Panc1 (cell line): ENCODE measurements at regions not wholly inside any gene's neighbourhood (a gene's known extent, or its start where the extent isn't known, plus 50 kb on each side); places are given as distances from the start of the nearest gene placed in this dataset.

Experiments used
- ATAC-seq: fragments of 200-7000 bp; cut with Tn5 transposase; 2 replicates; pipeline ENCODE4 v1.9.1; 2020; ENCODE audit warnings: mild to moderate bottlenecking, moderate library complexity
- BruUV-seq: library from RNA; stranded (reverse); fragments of 400-500 nt; replicated peaks from 2 replicates; lab custom pipeline; 2021; lab: Mats Ljungman, UMichigan
- CTCF ChIA-PET: fragments of 300-600 bp; sonication (Branson Sonifier 250); formaldehyde crosslinking; loops from one replicate; lab custom pipeline; 2022; ENCODE audit warnings: antibody characterized with exemption; lab: Charles Lee
- POLR2A ChIA-PET: fragments of 300-600 bp; sonication (Branson Sonifier 250); formaldehyde crosslinking; loops from one replicate; lab custom pipeline; 2022; ENCODE audit warnings: antibody characterized with exemption; lab: Charles Lee
- DNase-seq: peaks from one replicate; pipeline ENCODE4 v3.0.0-alpha.2; 2010; ENCODE audit warnings: low read depth, low spot score
- H3K27ac ChIP-seq: 2 replicates; pipeline ENCODE4 v1.5.1; 2011; ENCODE audit warnings: mild to moderate bottlenecking, low read length, inconsistent platforms
- H3K27me3 ChIP-seq: fragments of 200-500 bp; sonication (Bioruptor generic); 2 replicates; pipeline ENCODE4 v1.6.0; 2014; ENCODE audit warnings: low read length, inconsistent platforms; ENCODE audit not compliant: control insufficient read depth, insufficient read depth
- H3K36me3 ChIP-seq: fragments of 200-500 bp; sonication (Bioruptor generic); 2 replicates; pipeline ENCODE4 v1.5.1; 2014; ENCODE audit warnings: inconsistent platforms, mild to moderate bottlenecking, low read length, moderate library complexity; ENCODE audit not compliant: control insufficient read depth, insufficient read depth
- H3K4me1 ChIP-seq: 2 replicates; pipeline ENCODE4 v1.5.1; 2011; ENCODE audit warnings: inconsistent platforms, mild to moderate bottlenecking, low read length, moderate library complexity; ENCODE audit not compliant: control insufficient read depth, insufficient read depth
- H3K4me3 ChIP-seq, 2 experiments: 2 replicates each; pipeline ENCODE4 v1.5.1; 2011 to 2012; ENCODE audit warnings: low read depth in 2 of 2, low read length in 2 of 2, mild to moderate bottlenecking in 2 of 2, inconsistent platforms in 1 of 2, moderate library complexity in 1 of 2
- H3K9me3 ChIP-seq: fragments of 200-500 bp; sonication (Bioruptor generic); 2 replicates; pipeline ENCODE4 v1.5.1; 2014; ENCODE audit warnings: low read depth, mild to moderate bottlenecking, inconsistent platforms, low read length, moderate library complexity; ENCODE audit not compliant: control insufficient read depth, insufficient read depth
- POLR2AphosphoS5 ChIP-seq: IDR thresholded peaks from 2 replicates; pipeline ENCODE4 v1.6.1; 2012; ENCODE audit warnings: mild to moderate bottlenecking, low read depth, low read length, moderate library complexity
- SIN3A ChIP-seq: IDR thresholded peaks from 2 replicates; pipeline ENCODE4 v1.6.1; 2012; ENCODE audit warnings: low read depth, mild to moderate bottlenecking, low read length, moderate library complexity, borderline replicate concordance; ENCODE audit not compliant: insufficient read depth
- TCF7L2 ChIP-seq: IDR thresholded peaks from 2 replicates; pipeline ENCODE4 v1.6.1; 2011; ENCODE audit warnings: mild to moderate bottlenecking, low read depth, low read length, inconsistent platforms
- in situ Hi-C: cut with HindIII; loops from 2 replicates; pipeline ENCODE4 v1.10.0; 2016; ENCODE audit warnings: low sequenced_read_pairs, low pct_unique_long_range_greater_than_20kb
- intact Hi-C: fragments of 100-400 bp; cut with micrococcal nuclease; formaldehyde crosslinking; loops from one replicate; pipeline ENCODE4 v1.10.0; 2022; ENCODE audit not compliant: unreplicated experiment
- TF ChIP-seq, protein P1 (sequence below): fragments of 450-650 bp; IDR thresholded peaks from 2 replicates; pipeline ENCODE4 v1.5.1; 2017; ENCODE audit warnings: mild to moderate bottlenecking
- TF ChIP-seq, protein P2 (sequence below), 2 experiments: IDR thresholded peaks; 2 replicates each; pipeline ENCODE4 v1.6.1; 2011 to 2012; ENCODE audit warnings: low read depth in 2 of 2, control low read depth in 1 of 2, low read length in 1 of 2, mild to moderate bottlenecking in 1 of 2, moderate library complexity in 1 of 2; ENCODE audit not compliant: insufficient read depth in 1 of 2

DNA sequence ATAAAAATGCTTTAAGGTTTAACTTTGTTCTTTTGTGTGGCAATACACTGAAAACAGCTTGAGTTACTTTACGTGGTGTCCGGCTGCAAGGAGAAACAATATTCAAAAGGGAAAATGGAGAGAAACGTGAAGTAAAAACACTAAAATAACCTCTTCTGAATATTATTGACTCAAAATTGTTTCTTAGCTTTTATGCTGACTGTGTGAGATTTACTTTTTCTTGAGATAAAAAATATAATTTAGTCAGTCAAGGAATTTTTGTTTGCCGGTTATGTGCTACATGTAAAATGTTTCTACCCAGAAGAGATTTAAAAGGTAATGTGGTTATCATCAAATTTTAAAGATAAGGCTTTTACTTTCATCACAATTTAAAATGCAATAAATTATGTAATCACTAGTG, 200.6 kb upstream of the GPC6 start:
- Histone ChIP-seq H3K4me3 (no peak overlapping the region), H3K4me1 (no peaks in the 10 kb centered on the region), H3K27me3 (no peaks in the 10 kb centered on the region), H3K36me3 (no peaks in the 10 kb centered on the region), H3K9me3 (no peaks in the 10 kb centered on the region), H3K27ac (no peak overlapping the region)
- POLR2A ChIA-PET: no interaction called here
- intact Hi-C loops: no loop called here
- ATAC-seq (no peak), DNase-seq (no peak)
- CTCF ChIA-PET: no interaction called here
- in situ Hi-C loops: no loop called here
- TF ChIP-seq TCF7L2 (no peak), SIN3A (no peak), POLR2AphosphoS5 (no peak)
- TF ChIP-seq, protein P1, sequence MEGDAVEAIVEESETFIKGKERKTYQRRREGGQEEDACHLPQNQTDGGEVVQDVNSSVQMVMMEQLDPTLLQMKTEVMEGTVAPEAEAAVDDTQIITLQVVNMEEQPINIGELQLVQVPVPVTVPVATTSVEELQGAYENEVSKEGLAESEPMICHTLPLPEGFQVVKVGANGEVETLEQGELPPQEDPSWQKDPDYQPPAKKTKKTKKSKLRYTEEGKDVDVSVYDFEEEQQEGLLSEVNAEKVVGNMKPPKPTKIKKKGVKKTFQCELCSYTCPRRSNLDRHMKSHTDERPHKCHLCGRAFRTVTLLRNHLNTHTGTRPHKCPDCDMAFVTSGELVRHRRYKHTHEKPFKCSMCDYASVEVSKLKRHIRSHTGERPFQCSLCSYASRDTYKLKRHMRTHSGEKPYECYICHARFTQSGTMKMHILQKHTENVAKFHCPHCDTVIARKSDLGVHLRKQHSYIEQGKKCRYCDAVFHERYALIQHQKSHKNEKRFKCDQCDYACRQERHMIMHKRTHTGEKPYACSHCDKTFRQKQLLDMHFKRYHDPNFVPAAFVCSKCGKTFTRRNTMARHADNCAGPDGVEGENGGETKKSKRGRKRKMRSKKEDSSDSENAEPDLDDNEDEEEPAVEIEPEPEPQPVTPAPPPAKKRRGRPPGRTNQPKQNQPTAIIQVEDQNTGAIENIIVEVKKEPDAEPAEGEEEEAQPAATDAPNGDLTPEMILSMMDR: no peak
- TF ChIP-seq, protein P2, sequence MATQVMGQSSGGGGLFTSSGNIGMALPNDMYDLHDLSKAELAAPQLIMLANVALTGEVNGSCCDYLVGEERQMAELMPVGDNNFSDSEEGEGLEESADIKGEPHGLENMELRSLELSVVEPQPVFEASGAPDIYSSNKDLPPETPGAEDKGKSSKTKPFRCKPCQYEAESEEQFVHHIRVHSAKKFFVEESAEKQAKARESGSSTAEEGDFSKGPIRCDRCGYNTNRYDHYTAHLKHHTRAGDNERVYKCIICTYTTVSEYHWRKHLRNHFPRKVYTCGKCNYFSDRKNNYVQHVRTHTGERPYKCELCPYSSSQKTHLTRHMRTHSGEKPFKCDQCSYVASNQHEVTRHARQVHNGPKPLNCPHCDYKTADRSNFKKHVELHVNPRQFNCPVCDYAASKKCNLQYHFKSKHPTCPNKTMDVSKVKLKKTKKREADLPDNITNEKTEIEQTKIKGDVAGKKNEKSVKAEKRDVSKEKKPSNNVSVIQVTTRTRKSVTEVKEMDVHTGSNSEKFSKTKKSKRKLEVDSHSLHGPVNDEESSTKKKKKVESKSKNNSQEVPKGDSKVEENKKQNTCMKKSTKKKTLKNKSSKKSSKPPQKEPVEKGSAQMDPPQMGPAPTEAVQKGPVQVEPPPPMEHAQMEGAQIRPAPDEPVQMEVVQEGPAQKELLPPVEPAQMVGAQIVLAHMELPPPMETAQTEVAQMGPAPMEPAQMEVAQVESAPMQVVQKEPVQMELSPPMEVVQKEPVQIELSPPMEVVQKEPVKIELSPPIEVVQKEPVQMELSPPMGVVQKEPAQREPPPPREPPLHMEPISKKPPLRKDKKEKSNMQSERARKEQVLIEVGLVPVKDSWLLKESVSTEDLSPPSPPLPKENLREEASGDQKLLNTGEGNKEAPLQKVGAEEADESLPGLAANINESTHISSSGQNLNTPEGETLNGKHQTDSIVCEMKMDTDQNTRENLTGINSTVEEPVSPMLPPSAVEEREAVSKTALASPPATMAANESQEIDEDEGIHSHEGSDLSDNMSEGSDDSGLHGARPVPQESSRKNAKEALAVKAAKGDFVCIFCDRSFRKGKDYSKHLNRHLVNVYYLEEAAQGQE (IDR thresholded peaks at IDR 0.05; ENCODE audit: insufficient read depth in 1 of 2, low read depth in 2 of 2, low read length in 1 of 2): no peak
- no TSS peak for BruUV-seq

DNA sequence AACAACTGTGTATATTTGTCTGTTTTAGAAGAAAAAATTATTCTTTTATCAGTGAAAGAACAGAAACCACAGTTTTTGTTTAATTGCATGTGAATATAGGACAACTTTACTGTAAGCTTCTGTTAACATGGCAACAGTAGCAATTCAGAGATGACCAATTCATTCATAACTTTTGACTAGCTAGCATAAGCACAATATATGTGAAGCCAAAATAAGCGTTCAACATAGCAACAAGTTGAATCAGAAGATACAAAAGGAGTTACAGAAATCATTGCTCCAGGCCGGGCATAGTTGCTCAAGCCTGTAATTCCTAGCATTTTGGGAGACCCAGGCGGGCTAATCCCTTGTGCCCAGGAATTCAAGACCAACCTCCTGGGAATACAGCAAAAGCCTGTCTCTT, 197.1 kb upstream of the GPC6 start:
- no peak overlapping the region for H3K27ac ChIP-seq
- no peaks in the 10 kb centered on the region for H3K4me1 ChIP-seq
- no peak for DNase-seq
- intact Hi-C loops: no loop called here
- no peaks in the 10 kb centered on the region for H3K36me3 ChIP-seq
- no peaks in the 10 kb centered on the region for H3K9me3 ChIP-seq
- in situ Hi-C loops: no loop called here
- ChIA-PET CTCF (no interaction called here), POLR2A (no interaction called here)
- TF ChIP-seq, protein P1: no peak
- BruUV-seq: no TSS peak
- no peaks in the 10 kb centered on the region for H3K27me3 ChIP-seq
- ATAC-seq: no peak
- H3K4me3 ChIP-seq: no peak overlapping the region

DNA sequence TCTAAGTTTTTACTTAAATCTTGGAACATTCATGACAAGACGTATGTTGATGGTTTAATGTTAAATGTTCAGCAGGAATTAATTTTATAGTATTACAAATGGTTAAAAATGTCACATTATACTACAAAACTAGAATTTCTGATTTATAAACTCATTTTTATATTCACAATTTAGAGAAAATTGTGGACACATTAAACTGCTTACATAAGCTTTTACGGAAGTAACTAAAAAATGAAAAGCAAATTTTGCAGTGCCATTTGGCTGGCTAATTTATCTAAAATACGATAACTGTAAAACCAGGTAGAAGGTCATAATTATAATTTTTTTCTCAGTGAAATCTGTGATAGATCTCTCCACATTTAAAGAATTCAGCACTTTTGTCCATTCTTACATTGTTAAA, 190.2 kb upstream of the GPC6 start:
- in situ Hi-C loops: no loop called here
- CTCF ChIA-PET: interaction anchor here (0.6 kb wide), 1 partner anchor 431 kb away, joined by 6 read pairs; no protein-coding TSS in a partner anchor

More for the DNA sequence above, 190.2 kb upstream of the GPC6 start:
- Histone ChIP-seq H3K4me3 (no peak overlapping the region), H3K4me1 (no peaks in the 10 kb centered on the region), H3K9me3 (no peaks in the 10 kb centered on the region), H3K27me3 (no peaks in the 10 kb centered on the region), H3K27ac (no peak overlapping the region), H3K36me3 (no peaks in the 10 kb centered on the region)
- DNase-seq (no peak), ATAC-seq (no peak)
- intact Hi-C loops: no loop called here
- POLR2A ChIA-PET: no interaction called here
- no TSS peak for BruUV-seq
- TF ChIP-seq SIN3A: no peak
- no peak for TF ChIP-seq POLR2AphosphoS5
- TF ChIP-seq, protein P2 (IDR thresholded peaks at IDR 0.05; ENCODE audit: insufficient read depth in 1 of 2, low read depth in 2 of 2, low read length in 1 of 2): no peak
- TF ChIP-seq, protein P1: no peak
- TF ChIP-seq TCF7L2: no peak
